ENCODE measurements at regions not wholly inside any gene's neighbourhood (a gene's known extent, or its start where the extent isn't known, plus 50 kb on each side); places are given as distances from the start of the nearest gene placed in this dataset.

GRCh38 chr2:18172607-18173006, 294.1 kb downstream of the KCNS3 start:
- DNase-seq, result peak; percentile 1

DNA sequence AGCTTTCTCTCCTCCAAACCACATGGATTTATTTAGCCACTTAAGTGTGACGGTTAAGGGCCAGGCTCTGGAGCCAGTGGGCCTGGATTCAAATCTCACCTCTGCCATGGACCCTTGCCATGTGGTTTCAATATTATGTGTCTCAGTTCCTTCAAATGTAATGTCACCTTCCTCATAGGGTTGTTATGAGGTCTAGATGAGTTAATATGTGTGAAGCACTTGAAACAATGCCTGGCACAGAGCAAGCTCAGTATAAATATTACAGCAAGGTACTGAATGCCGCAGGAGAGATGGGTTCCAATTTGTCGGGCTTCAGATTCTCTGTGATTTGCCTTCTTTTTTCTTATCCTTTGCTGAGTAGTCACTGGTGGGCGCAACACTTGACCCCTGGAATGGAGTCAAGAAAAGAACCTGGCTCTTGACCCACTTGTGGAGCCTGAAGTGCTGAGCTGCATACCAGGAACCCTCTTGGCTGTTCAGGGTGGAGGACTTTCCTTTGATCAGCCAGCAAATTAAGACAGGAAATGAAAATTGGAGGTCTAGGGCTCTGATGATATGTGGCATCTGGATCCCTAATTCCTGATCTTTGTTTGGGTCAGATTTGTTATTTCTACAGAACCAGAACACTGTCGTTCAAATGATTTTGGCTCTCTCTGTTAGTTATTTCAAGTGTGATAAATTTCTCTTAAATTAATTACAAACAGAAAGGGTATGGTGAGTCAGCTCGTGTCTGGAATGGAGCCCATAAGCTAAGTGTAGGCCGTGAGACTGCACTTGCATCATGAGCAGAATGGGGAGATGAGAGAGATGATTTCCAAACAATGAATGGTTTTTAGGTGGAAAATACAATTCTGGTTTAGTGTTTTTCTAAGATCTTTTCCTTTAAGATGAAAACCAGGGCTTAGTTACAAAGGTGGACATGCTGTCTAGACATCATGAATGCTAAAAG, 293.0 kb downstream of the KCNS3 start:
- no peak for DNase-seq

DNA sequence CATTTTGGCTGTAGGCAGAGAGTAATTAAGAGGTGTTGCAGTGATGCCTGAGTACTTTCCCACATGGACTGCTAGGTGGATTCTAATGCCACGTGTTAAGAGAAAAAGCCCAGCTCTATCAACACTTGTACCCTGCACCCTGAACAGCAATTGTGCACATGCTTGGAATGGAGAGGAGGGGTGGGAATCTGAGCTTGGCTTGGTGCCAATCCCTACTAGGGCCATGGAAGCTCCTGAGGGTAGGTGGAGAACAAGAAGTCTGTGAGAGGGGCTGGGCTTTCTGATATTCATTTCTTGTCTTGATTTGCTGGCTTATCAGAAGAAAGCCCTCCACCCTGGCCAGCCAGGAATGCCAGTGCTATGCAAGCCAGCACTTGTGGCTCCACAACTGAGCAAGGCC, 292.2 kb downstream of the KCNS3 start:
- no peak for DNase-seq

DNA sequence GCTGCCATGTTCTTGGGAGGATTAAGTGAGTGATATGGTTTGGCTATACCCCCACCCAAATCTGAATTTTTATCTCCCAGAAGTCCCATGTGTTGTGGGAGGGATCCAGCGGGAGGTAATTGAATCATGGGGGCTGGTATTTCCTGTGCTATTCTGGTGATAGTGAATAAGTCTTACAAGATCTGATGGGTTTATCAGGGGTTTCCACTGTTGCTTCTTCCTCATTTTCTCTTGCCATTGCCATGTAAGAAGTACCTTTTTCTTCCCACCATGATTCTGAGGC, 291.4 kb downstream of the KCNS3 start:
- DNase-seq, result peak; percentile 10

GRCh38 chr2:18169121-18169892, 290.8 kb downstream of the KCNS3 start:
- no peak for DNase-seq

GRCh38 chr2:18167871-18168270, 289.4 kb downstream of the KCNS3 start:
- DNase-seq, result no peak

- no peak for DNase-seq
Observed at GRCh38 chr2:18161681-18162080, 283.2 kb downstream of the KCNS3 start.

DNA sequence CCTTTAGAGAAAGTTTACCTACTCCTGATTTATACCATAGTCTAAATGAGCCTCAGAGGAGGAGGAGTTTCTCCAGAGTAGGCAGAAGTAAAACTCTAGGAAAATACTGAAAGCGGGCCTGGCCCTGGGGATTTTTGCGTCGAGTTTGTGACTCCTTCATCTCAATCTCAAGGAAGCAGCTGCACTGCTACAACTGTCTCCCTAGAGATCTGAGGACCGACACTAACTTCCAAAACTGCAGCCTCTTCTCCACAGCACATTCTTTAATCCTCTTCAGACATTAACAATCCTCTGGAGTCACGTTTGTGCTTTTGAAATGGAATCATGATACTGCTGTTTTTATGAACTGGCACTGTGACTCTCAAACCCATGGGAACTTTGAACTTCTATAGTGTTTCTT, 281.4 kb downstream of the KCNS3 start:
- DNase-seq, result no peak

DNA sequence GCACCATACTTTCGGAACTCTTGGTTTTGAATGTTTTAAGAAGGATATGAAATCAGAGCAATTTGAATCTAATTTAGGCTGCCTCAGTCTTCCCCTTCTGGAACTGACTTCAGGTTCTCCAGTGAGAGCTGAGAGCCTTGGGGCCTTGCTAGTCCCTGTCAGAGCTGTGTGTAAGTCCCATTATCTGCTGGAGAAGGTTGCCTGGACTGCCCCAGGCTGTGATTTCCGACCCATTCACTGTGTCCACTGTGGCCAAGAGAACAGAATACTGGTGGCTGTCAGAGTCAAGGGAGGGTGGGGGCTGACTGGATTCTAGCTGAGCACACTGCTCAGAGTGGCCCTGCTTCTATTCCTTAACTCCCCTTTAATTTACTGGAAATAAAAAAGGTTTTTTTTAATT, 278.0 kb downstream of the KCNS3 start:
- DNase-seq, result no peak

GRCh38 chr2:18156002-18156401, 277.5 kb downstream of the KCNS3 start:
- peak; percentile 1 for DNase-seq

DNA sequence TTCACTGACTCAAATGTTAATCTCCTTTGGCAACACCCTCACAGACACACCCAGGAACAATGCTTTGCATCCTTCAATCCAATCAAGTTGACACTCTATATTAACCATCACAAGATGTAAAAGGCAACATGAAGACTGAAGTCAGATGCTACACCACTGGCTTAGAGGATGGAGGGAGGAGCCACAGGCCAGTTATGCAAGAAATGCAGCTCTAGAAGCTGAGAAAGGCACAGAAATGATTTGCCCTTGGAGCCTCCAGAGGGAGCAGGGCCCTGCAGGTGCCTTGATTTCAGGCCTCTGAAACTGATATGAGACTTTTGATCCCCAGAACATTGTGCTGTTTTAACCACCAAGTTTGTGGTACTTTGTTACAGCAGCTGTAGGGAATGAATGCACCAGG, 276.3 kb downstream of the KCNS3 start:
- no peak for DNase-seq

- no peak for DNase-seq
Observed at GRCh38 chr2:18154259-18154658, 275.8 kb downstream of the KCNS3 start.

DNA sequence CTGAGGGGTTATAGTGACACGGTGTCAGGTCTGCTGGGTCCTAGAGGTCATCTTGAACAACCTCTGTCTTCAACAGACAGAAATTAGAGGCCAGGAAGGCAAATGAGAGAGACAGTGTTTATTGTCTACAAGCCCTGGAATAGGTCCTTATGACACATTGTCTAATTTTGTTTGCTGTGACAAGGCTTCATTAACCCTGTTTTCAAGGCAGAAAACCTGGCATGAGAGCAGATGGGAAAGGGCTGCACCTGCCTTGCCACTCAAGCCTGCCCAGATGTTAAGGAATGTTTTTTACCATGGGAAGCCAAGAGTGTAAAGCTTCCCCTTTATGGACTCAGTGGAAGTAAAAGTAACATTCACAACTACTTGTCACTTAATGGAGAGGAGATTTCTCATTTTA, 275.3 kb downstream of the KCNS3 start:
- DNase-seq, result no peak

DNA sequence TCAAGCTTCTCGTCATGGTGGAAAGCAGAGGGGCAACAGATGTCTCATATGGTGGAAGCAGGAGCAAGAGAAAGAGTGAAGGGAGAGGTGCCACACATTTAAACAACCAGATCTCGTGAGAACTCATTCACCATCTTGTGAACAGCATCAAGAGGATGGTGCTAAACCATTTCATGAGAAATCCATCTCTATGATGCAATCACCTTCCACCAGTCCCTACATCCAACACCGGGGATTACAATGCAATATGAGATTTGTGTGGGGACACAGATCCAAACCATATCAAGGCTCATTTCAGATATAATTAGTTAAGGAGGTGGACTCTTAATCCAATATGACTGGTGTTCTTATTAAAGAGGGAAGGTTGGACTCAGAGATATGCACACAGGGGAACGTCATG, 272.8 kb downstream of the KCNS3 start:
- no peak for DNase-seq

GRCh38 chr2:18149660-18150246, 271.3 kb downstream of the KCNS3 start:
- DNase-seq, result peak; percentile 68

DNA sequence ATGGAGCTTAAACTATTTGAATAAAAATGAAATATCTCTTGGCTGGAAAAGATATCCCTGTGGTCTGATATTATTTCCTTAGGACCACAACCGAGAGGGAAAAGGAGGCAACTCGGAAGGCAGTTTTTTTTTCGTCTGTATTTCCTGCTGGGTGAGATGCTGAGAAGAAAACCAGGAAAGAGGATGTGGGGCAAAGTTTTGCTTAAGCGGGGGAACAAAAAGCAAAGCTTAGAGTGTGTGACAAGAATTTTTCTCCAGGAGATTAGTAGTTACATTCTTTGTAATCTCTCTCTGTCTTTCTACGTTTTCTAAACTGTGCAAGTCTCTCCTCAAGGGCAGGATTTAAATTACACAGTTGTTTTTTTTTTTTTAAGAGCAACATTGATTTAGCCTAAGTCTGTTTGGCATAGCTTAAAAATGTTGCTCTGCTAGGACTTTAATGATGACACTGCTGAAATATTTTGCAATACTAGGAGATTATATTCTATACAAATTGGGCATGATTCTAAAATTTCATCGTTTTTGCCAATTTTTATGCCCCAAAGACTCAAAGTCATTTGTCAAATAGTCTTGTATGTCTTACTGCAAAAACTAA, 258.5 kb downstream of the KCNS3 start:
- DNase-seq, result no peak

DNA sequence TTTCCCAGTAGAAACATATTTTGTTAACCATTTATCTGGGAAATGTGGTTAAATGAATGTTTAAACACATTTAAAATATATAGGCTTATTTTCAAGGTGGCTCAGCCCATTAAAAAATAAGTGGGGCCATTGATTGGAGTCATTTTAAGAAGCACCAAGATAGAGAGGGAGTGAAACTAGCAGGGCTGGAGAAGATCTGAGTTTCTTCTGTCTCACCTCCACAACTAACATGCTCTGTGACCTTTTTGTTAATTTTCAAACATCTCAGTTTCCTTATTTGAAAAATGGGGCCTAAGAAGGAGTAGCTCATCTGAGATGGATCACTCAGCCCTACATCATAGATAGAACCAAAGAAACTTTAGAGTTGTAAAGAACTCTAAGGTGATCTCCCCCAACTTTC, 254.8 kb downstream of the KCNS3 start:
- DNase-seq, result no peak

- DNase-seq, result peak; percentile 10
Observed at GRCh38 chr2:18132697-18133096, 254.2 kb downstream of the KCNS3 start.

- no peak for DNase-seq
Observed at GRCh38 chr2:18131761-18132160, 253.3 kb downstream of the KCNS3 start.

GRCh38 chr2:18129348-18129747, 250.9 kb downstream of the KCNS3 start:
- DNase-seq, result no peak

DNA sequence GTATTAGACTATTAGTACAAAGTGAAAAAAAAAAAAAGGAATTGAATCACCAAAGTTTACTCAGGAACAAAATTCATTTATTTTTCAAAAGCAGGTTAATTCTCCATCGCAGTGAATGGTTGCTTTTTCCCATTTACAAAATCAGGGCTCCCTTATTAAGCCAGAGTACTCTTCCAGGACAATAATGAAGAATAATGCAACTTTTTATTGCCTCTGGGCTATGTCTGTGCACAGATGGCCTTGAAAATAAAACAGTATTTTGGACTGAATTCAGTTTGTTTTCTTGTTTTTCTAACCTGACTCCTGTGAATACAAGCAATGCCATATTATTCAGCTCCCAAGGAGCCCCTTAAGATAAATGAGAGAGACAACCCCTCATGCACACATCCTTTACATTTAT, 246.8 kb downstream of the KCNS3 start:
- DNase-seq, result no peak

- DNase-seq, result no peak
Observed at GRCh38 chr2:18124116-18124835, 245.8 kb downstream of the KCNS3 start.

DNA sequence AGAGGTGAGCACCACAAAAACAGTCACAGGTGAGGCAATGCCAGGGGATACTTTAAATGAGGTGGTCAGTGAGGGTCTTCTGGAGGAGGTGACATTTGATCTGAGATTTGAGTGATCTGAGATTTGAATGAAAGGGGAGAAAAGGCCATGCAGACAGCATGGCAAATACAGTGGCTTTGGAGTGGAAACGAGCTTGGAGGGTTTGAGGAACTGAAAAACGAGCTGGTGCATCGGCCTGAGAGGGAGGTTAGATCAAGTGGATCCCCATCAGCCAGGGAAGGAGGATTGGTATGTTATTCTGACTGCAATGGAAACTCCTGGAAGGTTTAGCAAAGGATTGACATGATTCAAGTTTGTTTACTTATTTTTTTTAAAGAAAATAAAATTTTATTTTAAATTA, 245.1 kb downstream of the KCNS3 start:
- DNase-seq, result no peak
